PC-3 (cell line): ENCODE measurements at regions not wholly inside any gene's neighbourhood (a gene's known extent, or its start where the extent isn't known, plus 50 kb on each side); places are given as distances from the start of the nearest gene placed in this dataset.

Experiments
- ATAC-seq: fragments of 200-7000 bp; cut with Tn5 transposase; 2 replicates; pipeline ENCODE4 v1.9.1; 2020; ENCODE audit warnings: mild to moderate bottlenecking, moderate library complexity
- BruUV-seq: library from RNA; stranded (reverse); fragments of 400-500 nt; replicated peaks from 2 replicates; lab custom pipeline; 2021; lab: Mats Ljungman, UMichigan
- CTCF ChIA-PET: fragments of 300-600 bp; sonication (Branson Sonifier 250); formaldehyde crosslinking; loops from one replicate; lab custom pipeline; 2022; ENCODE audit warnings: antibody characterized with exemption; lab: Charles Lee
- POLR2A ChIA-PET: fragments of 300-600 bp; sonication (Branson Sonifier 250); formaldehyde crosslinking; loops from one replicate; lab custom pipeline; 2022; ENCODE audit warnings: antibody characterized with exemption; ENCODE audit not compliant: unreplicated experiment; lab: Charles Lee
- DNase-seq: peaks from one replicate; pipeline ENCODE4 v3.0.0-alpha.2; 2015
- H2AFZ ChIP-seq: fragments of 300-600 bp; sonication (generic); 2 replicates; pipeline ENCODE4 v1.6.0; 2016; ENCODE audit warnings: antibody characterized with exemption, low read length
- H3F3A ChIP-seq: fragments of 300-600 bp; sonication (generic); one replicate; pipeline ENCODE4 v1.6.0; 2017; ENCODE audit warnings: antibody characterized with exemption, low read length, control low read depth, mild to moderate bottlenecking; ENCODE audit not compliant: unreplicated experiment
- H3K27ac ChIP-seq: fragments of 300-600 bp; sonication (generic); 2 replicates; pipeline ENCODE4 v1.5.1; 2016; ENCODE audit warnings: mild to moderate bottlenecking, low read length
- H3K27me3 ChIP-seq: fragments of 300-600 bp; sonication (generic); 2 replicates; pipeline ENCODE4 v1.6.1; 2016; ENCODE audit warnings: low read length, mixed read lengths
- H3K36me3 ChIP-seq: fragments of 300-600 bp; sonication (generic); 2 replicates; pipeline ENCODE4 v1.6.1; 2016; ENCODE audit warnings: low read depth, mixed run types, low read length, mixed read lengths
- H3K4me1 ChIP-seq: fragments of 300-600 bp; sonication (generic); 2 replicates; pipeline ENCODE4 v1.5.1; 2016; ENCODE audit warnings: low read length; ENCODE audit not compliant: insufficient read depth
- H3K4me2 ChIP-seq: fragments of 300-600 bp; sonication (generic); 2 replicates; pipeline ENCODE4 v1.6.0; 2016; ENCODE audit warnings: low read length
- H3K4me3 ChIP-seq: fragments of 300-600 bp; sonication (generic); 2 replicates; pipeline ENCODE4 v1.5.1; 2016; ENCODE audit warnings: mild to moderate bottlenecking, low read length, mixed read lengths
- H3K79me2 ChIP-seq: fragments of 300-600 bp; sonication (generic); 2 replicates; pipeline ENCODE4 v1.6.1; 2017; ENCODE audit warnings: low read length, mixed read lengths
- H3K9ac ChIP-seq: fragments of 300-600 bp; sonication (generic); 2 replicates; pipeline ENCODE4 v1.6.0; 2016; ENCODE audit warnings: mild to moderate bottlenecking, low read length
- H3K9me2 ChIP-seq: fragments of 300-600 bp; sonication (generic); replicated peaks from 2 replicates; pipeline ENCODE4 v1.6.1; 2016; ENCODE audit warnings: mixed run types, low read length, mixed read lengths
- H3K9me3 ChIP-seq: fragments of 300-600 bp; sonication (generic); 2 replicates; pipeline ENCODE4 v1.6.1; 2016; ENCODE audit warnings: low read length, mixed read lengths
- H4K20me1 ChIP-seq: fragments of 300-600 bp; sonication (generic); 2 replicates; pipeline ENCODE4 v1.6.1; 2016; ENCODE audit warnings: low read length, mixed read lengths
- EZH2 ChIP-seq: fragments of 300-600 bp; sonication (generic); IDR thresholded peaks from one replicate; pipeline ENCODE4 v1.6.1; 2017; ENCODE audit warnings: antibody characterized with exemption, mild to moderate bottlenecking, low read length; ENCODE audit not compliant: unreplicated experiment
- EZH2phosphoT487 ChIP-seq: fragments of 300-600 bp; sonication (generic); IDR thresholded peaks from 2 replicates; pipeline ENCODE4 v1.6.1; 2018; ENCODE audit warnings: mild to moderate bottlenecking, antibody characterized with exemption, low read length, borderline replicate concordance
- intact Hi-C: fragments of 100-400 bp; cut with micrococcal nuclease; formaldehyde crosslinking; loops from 2 replicates; pipeline ENCODE4 v1.9.0; 2023
- TF ChIP-seq, protein P1 (sequence below): fragments of 300-600 bp; sonication (generic); conservative IDR thresholded peaks from 2 replicates; pipeline ENCODE4 v1.5.1; 2017; ENCODE audit warnings: antibody characterized with exemption, low read depth, mild to moderate bottlenecking, low read length

DNA sequence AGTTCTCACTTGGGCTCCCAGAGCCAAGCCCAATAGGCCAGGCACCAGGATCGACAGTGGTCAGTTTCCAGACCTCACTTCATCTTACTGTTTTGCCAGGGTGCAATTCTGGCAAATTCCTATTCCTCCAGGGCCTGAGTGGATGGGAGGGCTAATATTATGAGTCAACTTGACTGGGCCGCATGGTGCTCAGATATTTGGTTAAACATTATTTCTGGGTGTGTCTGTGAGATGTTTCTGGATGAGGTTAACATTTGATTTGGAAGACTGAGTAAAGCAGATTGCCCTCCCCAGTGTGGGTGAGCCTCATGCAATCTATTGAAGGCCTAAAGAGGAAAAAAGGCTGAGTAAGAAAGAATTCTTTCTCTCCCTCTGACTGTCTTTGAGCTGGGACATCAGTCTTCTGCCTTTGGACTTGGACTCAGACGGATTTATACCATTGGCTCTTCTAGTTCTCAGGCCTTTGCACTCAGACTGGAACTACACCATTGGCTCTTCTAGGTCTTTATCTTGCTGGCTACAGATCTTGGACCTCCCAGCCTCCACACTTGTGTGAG, 132.9 kb upstream of the ZBED5 start:
- peak; percentile 55 for DNase-seq
- ATAC-seq = peak; percentile 93

DNA sequence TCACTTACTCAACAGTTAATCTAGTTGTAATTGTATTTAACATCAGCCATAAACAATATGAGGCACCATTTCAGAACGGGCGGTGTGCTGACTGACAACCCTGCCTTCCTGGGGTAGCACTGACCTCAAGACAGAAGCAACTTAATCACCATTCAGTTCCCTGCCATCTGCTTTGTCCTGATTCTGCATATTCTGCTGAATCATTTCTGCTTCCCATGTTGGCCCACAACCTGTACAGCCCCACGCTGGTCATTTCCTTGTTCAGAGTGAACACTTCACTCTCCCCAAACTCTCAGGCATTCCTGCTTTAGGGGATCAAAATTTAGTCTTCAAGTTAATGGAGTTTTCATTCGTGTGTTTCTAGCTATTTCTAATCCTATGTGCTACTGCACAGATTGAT, 132.3 kb upstream of the ZBED5 start:
- ChIA-PET CTCF (no interaction called here), POLR2A (no interaction called here)
- no peaks in the 10 kb centered on the region for H3K9me2 ChIP-seq
- H3K36me3 ChIP-seq = no peaks in the 10 kb centered on the region
- H3K79me2 ChIP-seq = no peaks in the 10 kb centered on the region
- H3F3A ChIP-seq = no peaks in the 10 kb centered on the region
- BruUV-seq = no TSS peak
- no peak overlapping the region for H3K9ac ChIP-seq
- TF ChIP-seq EZH2phosphoT487 = no peak
- no peak for TF ChIP-seq EZH2
- no peak overlapping the region for H3K27ac ChIP-seq
- no peak overlapping the region for H3K4me2 ChIP-seq
- H3K27me3 ChIP-seq = no peaks in the 10 kb centered on the region
- H4K20me1 ChIP-seq = no peaks in the 10 kb centered on the region
- no peaks in the 10 kb centered on the region for H3K9me3 ChIP-seq
- no peak for DNase-seq
- H2AFZ ChIP-seq = no peak overlapping the region
- ATAC-seq = no peak; the same call in 1 of the 2 replicates
- H3K4me1 ChIP-seq = peaks cover 11% of the 10 kb centered on the region
- H3K4me3 ChIP-seq = no peak overlapping the region
- intact Hi-C loops = no loop called here

More for the DNA sequence above, 132.9 kb upstream of the ZBED5 start:
- Histone ChIP-seq H3K9ac (no peak overlapping the region), H3K27me3 (no peaks in the 10 kb centered on the region), H4K20me1 (no peaks in the 10 kb centered on the region), H3K79me2 (no peaks in the 10 kb centered on the region), H2AFZ (no peak overlapping the region), H3K9me2 (no peaks in the 10 kb centered on the region), H3K4me1 (peaks cover 11% of the 10 kb centered on the region), H3K4me2 (no peak overlapping the region), H3K4me3 (no peak overlapping the region), H3K9me3 (no peaks in the 10 kb centered on the region), H3K27ac (no peak overlapping the region), H3F3A (no peaks in the 10 kb centered on the region), H3K36me3 (no peaks in the 10 kb centered on the region)
- TF ChIP-seq, protein P1, sequence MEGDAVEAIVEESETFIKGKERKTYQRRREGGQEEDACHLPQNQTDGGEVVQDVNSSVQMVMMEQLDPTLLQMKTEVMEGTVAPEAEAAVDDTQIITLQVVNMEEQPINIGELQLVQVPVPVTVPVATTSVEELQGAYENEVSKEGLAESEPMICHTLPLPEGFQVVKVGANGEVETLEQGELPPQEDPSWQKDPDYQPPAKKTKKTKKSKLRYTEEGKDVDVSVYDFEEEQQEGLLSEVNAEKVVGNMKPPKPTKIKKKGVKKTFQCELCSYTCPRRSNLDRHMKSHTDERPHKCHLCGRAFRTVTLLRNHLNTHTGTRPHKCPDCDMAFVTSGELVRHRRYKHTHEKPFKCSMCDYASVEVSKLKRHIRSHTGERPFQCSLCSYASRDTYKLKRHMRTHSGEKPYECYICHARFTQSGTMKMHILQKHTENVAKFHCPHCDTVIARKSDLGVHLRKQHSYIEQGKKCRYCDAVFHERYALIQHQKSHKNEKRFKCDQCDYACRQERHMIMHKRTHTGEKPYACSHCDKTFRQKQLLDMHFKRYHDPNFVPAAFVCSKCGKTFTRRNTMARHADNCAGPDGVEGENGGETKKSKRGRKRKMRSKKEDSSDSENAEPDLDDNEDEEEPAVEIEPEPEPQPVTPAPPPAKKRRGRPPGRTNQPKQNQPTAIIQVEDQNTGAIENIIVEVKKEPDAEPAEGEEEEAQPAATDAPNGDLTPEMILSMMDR = no peak
- TF ChIP-seq EZH2phosphoT487 = no peak
- ChIA-PET POLR2A (interaction anchor here (0.6 kb wide), 1 partner anchor 1359 kb away, joined by 4 read pairs; no protein-coding TSS in a partner anchor), CTCF (no interaction called here)
- intact Hi-C loops = no loop called here
- BruUV-seq = no TSS peak

DNA sequence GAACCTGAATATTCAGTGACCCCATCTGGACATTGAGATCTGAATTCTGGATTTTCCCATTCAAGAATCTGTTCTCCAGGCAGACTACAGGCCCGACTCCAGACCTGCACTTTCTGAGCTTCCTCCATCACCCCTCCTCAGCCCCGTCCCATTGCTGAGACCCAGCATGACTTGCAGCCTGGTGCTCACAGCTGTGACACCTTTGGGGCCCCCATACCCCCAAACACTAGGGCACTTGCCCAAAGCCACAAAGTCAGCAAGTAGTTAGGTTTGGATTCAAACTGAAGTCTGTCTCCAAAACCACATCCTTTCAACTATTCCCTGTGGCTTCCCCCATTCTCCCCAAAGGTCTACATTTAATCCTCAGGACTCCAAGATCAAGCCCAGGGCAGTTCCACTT, 128.2 kb upstream of the ZBED5 start:
- no TSS peak for BruUV-seq
- no peak for TF ChIP-seq EZH2phosphoT487
- no peak for TF ChIP-seq EZH2
- TF ChIP-seq, protein P1 = no peak
- CTCF ChIA-PET = no interaction called here

More for the DNA sequence above, 128.2 kb upstream of the ZBED5 start:
- no peak for DNase-seq
- Histone ChIP-seq H4K20me1 (no peaks in the 10 kb centered on the region), H3K9ac (no peak overlapping the region), H3K4me1 (peaks cover 23% of the 10 kb centered on the region), H3K36me3 (no peaks in the 10 kb centered on the region), H3K9me3 (no peaks in the 10 kb centered on the region), H3F3A (no peaks in the 10 kb centered on the region), H2AFZ (no peak overlapping the region), H3K4me3 (no peak overlapping the region), H3K4me2 (no peak overlapping the region), H3K27ac (no peak overlapping the region), H3K9me2 (no peaks in the 10 kb centered on the region), H3K79me2 (no peaks in the 10 kb centered on the region), H3K27me3 (no peaks in the 10 kb centered on the region)
- intact Hi-C loops = no loop called here
- POLR2A ChIA-PET = no interaction called here
- no peak for ATAC-seq
